ENCODE measurements at regions not wholly inside any gene's neighbourhood (a gene's known extent, or its start where the extent isn't known, plus 50 kb on each side); places are given as distances from the start of the nearest gene placed in this dataset.
"Not testable (repeated sequence)": the region's sequence is repeated elsewhere in the genome, so short reads cannot be mapped to it uniquely, and the experiment has no call there.

GRCh38 chr3:117003501-117003900 lies 293.9 kb downstream of the TUSC7 start:
- DNase-seq (ENCODE audit: low read depth, low spot score), result no peak

GRCh38 chr3:117005274-117005673 lies 295.7 kb downstream of the TUSC7 start:
- DNase-seq (ENCODE audit: low read depth, low spot score), result no peak

GRCh38 chr3:117005911-117006522 lies 296.4 kb downstream of the TUSC7 start:
- no peak for DNase-seq (ENCODE audit: low read depth, low spot score)

GRCh38 chr3:117010318-117010717 lies 300.7 kb downstream of the TUSC7 start:
- no peak for DNase-seq (ENCODE audit: low read depth, low spot score)

- DNase-seq (ENCODE audit: low read depth, low spot score), result no peak
Observed at GRCh38 chr3:117011687-117012250, 302.2 kb downstream of the TUSC7 start.

GRCh38 chr3:117016378-117016777 lies 306.8 kb downstream of the TUSC7 start:
- DNase-seq (ENCODE audit: low read depth, low spot score), result no peak

GRCh38 chr3:117017135-117017894 lies 307.7 kb downstream of the TUSC7 start:
- no peak for DNase-seq (ENCODE audit: low read depth, low spot score)

- DNase-seq (ENCODE audit: low read depth, low spot score), result no peak
Observed at GRCh38 chr3:117018655-117019054, 309.1 kb downstream of the TUSC7 start.

GRCh38 chr3:117019082-117019713 lies 309.6 kb downstream of the TUSC7 start:
- peak; percentile 80 for DNase-seq (ENCODE audit: low read depth, low spot score)

- DNase-seq (ENCODE audit: low read depth, low spot score), result no peak
Observed at GRCh38 chr3:117026401-117026800, 316.8 kb downstream of the TUSC7 start.

- peak; percentile 18 for DNase-seq (ENCODE audit: low read depth, low spot score)
Observed at GRCh38 chr3:117035745-117036144, 326.2 kb downstream of the TUSC7 start.

GRCh38 chr3:117036259-117036799 lies 326.8 kb downstream of the TUSC7 start:
- peak; percentile 38 for DNase-seq (ENCODE audit: low read depth, low spot score)

GRCh38 chr3:117045143-117045542 lies 335.6 kb downstream of the TUSC7 start:
- no peak for DNase-seq (ENCODE audit: low read depth, low spot score)

GRCh38 chr3:117047951-117048705 lies 338.5 kb downstream of the TUSC7 start:
- no peak for DNase-seq (ENCODE audit: low read depth, low spot score)

- peak; percentile 46 for DNase-seq (ENCODE audit: low read depth, low spot score)
Observed at GRCh38 chr3:117052395-117052794, 342.8 kb downstream of the TUSC7 start.

- no peak for DNase-seq (ENCODE audit: low read depth, low spot score)
Observed at GRCh38 chr3:117054556-117054955, 345.0 kb downstream of the TUSC7 start.

- DNase-seq (ENCODE audit: low read depth, low spot score), result not testable (repeated sequence)
Observed at GRCh38 chr3:117056946-117057345, 347.4 kb downstream of the TUSC7 start.

GRCh38 chr3:117059067-117059955 lies 349.7 kb downstream of the TUSC7 start:
- DNase-seq (ENCODE audit: low read depth, low spot score), result peak; percentile 43

- no peak for DNase-seq (ENCODE audit: low read depth, low spot score)
Observed at GRCh38 chr3:117059956-117060270, 350.3 kb downstream of the TUSC7 start.

- peak; percentile 33 for DNase-seq (ENCODE audit: low read depth, low spot score)
Observed at GRCh38 chr3:117063930-117064329, 354.4 kb downstream of the TUSC7 start.

- no peak for DNase-seq (ENCODE audit: low read depth, low spot score)
Observed at GRCh38 chr3:117068301-117068700, 358.7 kb downstream of the TUSC7 start.
